Stimulated activated CD8-positive, alpha-beta memory T cell treated with anti-CD3 and anti-CD28 coated beads, Interleukin-15, amount 100 ng/mL, for 24 hours (primary cell): ENCODE measurements at regions not wholly inside any gene's neighbourhood (a gene's known extent, or its start where the extent isn't known, plus 50 kb on each side); places are given as distances from the start of the nearest gene placed in this dataset.
A peak's percentile ranks its signal among the peaks of the same experiment; 100 is the strongest.
"Not testable (repeated sequence)": the region's sequence is repeated elsewhere in the genome, so short reads cannot be mapped to it uniquely, and the experiment has no call there.

Experiments
- DNase-seq: peaks from one replicate; pipeline ENCODE4 v3.0.0-alpha.2; 2020; ENCODE audit warnings: low read depth

DNA sequence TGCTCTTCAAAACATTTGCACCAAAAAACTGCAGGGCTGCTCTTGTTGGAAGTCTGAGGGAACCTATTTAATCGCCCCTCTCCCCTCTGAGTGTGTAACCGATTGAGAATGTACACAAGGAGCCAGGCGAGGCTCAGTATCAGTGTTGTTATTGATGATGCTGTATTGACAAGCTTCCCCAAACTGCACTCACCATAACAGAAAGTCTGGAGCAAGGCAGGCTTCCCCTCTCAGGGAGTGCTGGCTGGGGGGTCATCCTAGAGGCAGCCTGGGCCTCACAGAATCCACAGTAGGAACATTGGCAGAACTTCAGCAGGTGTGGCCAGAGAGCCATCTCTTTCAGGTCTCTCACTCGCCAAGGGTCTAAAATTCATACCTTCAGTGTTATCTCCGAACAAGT, 58.1 kb upstream of the TUNAR start:
- no peak for DNase-seq

DNA sequence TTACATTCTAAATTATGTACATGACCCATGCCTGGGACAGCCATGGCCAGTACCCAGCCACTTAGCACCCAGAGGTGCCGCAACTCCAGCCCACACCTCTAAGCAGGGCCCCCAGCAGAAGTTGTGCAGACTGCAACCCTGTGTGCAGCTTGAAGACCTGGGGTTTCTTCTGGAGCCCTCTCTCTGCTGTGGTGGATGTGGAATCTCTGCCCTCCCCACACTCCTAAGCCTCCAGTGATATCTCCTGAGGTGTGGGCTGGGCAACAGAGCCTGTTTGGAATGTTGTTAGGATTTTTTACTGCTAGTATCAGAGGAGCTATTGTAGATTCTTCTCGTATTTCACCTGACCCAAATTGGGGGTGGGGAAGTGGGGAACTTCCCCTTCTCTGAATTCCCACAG, 59.4 kb upstream of the TUNAR start:
- DNase-seq: no peak

GRCh38 chr14:95816539-95816938, 60.1 kb upstream of the TUNAR start:
- DNase-seq: no peak

- no peak for DNase-seq
Observed at GRCh38 chr14:95815226-95815690, 61.4 kb upstream of the TUNAR start.

- DNase-seq: no peak
Observed at GRCh38 chr14:95814363-95815225, 62.0 kb upstream of the TUNAR start.

- no peak for DNase-seq
Observed at GRCh38 chr14:95811813-95812212, 64.8 kb upstream of the TUNAR start.

GRCh38 chr14:95808371-95808770, 68.3 kb upstream of the TUNAR start:
- no peak for DNase-seq

DNA sequence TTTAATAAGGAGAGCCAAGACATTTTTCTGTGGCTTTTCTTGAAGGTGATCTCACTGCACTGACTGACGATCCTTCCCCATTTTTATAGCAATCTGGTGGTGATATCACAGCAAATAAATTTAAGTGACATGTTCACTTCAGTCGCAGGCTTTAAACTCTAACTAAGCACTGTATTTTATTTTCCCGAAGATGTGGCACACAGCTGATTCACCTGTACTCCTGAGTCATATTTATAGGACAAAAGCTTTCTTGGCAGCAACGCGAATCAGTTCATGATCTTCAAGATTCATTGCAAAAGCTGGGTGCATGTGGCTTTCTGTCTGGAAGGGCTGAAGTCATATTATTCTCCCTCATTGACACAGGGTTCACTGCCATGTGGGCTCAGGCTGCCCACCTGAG, 79.8 kb upstream of the TUNAR start:
- DNase-seq: no peak

DNA sequence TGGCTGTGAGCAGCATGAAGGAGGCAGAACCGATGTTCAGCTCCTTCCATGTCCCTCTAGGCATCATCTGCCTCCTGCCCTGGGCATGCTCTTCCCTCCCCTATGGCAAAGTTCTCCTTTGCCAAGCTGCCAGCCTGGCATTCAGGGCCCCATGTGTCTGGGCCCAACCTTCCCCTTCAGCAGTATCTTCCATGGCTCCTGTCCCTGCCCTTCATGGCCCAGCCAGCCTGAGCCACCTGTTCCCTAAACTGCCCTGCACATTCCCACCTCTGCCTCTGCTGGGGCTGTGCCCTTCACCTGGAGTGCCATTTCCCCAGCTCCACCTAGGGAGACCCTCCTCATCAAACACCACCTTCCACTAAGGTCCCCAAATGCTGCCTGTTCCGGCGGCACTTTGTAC, 74.0 kb upstream of the TCL1A start:
- DNase-seq: no peak

- DNase-seq: no peak
Observed at GRCh38 chr14:95786566-95786965, 72.6 kb upstream of the TCL1A start.

- no peak for DNase-seq
Observed at GRCh38 chr14:95784137-95784536, 70.2 kb upstream of the TCL1A start.

DNA sequence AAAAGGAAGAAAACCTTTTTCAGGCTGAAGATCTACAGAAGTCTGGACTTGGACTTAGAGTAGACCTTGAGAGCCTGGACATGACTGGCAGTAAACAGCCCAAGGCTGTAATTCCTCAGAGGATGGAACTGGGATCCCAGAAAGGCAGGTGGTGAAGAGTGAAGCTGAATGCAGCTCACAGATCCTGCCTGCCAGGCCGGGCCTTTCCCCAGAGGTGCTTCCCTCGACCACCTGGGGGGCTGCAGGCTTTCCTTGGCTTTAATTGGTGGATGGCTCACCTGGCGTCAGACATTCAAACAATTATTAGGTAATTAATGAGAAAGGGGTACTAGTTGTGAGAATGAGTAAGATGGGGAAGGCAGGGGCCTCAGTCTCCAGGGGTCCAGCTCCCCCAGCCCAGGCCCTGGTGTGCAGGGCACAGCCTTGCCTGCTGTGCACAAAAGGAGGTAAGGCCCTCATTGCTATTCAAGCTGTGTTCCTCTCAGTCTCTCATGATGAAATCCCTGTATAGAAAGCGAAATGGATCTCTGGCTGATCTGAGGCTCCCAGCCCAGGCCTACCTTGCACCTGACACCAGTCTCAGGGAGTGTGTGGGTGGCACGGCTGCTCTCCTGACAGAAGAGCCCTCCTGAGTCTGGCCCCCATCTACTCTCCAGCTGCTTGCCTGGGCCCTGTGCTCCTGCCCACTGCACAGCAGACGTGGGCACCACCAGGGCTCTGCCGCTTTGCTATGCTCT, 63.0 kb upstream of the TCL1A start:
- no peak for DNase-seq

DNA sequence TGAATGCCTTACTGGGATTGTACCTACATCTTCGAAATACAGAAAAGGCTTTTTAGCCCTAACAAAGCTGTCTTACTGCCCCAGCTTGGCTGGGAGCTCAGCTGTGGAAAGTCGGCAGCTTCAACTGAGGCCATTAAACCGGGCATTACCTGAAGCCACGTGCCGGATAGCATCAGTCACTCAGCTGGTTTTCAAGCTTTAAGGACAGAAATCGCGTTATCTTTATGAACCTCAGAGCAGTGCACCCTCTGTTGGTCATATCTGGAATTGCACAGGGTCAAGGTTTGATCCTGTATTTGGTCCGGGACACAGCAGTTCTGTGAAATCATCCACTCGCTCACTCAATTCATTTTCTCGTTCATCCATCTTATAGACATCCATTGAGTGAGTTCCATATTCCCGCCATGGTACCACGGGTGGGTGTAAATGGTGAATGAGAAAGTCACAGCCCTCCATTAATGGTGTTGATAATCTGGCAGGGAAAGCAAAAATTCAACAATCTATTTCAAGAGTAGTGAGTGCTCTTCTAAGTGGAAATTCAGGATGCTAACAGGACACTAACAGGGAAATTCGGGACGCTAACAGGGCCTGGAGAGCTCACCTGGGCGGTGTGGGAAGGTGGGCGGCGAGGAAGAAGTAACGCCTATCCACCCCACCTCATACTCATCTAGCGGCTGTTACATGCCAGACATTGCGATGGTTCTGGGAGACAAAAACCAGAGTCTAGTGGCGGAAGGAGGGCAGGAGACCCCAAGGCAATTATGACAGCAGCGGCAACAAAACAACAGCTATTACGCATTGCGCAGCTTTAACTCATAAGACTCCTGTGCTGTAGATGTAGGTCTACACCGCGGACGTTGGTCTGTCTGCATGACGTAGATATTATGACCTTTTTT, 60.6 kb upstream of the TCL1A start:
- peak; percentile 20 for DNase-seq

DNA sequence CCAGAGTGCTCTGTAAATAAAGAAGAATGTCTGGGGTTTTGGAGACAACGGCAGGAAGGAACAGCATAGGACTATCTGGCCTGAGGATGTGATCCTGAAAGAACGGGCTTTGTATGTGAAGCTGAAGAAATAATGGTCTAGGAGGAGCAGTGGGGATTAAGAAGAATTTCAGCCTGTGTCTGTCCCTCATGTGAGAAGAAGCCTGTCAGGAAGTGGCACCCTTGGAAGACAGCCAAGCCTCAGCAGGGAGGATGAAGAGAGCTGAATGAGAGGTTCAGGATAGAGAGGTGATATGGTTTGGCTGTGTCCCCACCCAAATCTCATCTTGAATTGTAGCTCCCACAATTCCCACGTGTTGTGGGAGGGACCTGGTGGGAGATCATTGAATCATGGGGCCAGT, 56.9 kb upstream of the TCL1A start:
- no peak for DNase-seq

GRCh38 chr14:95769976-95770375, 56.1 kb upstream of the TCL1A start:
- DNase-seq: no peak

- not testable (repeated sequence) for DNase-seq
Observed at GRCh38 chr14:95769431-95769830, 55.5 kb upstream of the TCL1A start.

GRCh38 chr14:95765051-95765450, 51.1 kb upstream of the TCL1A start:
- DNase-seq: no peak

DNA sequence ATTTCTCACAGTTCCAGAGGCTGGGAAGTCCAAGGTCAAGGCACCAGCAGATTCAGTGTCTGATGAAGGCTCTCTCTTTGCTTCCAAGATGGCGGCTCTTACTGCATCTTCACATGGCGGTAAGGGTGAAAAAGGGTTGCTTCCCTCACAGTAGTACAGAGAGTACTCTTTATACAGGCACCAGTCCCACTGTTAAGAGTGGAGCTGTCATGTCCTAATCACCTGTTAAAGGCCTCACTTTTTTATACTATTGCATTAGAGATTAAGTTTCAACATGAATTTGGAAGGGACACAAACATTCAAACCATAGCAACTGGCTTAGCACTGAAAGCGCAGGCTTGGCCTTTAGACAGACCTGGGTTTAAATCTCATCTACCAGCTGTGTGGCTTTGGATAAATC, 50.0 kb upstream of the TCL1A start:
- no peak for DNase-seq
